Duodenal mucosa (tissue), 2 donors: ENCODE measurements at regions not wholly inside any gene's neighbourhood (a gene's known extent, or its start where the extent isn't known, plus 50 kb on each side); places are given as distances from the start of the nearest gene placed in this dataset.

Experiments used
- H3K27ac ChIP-seq: one replicate; pipeline ENCODE4 v1.7.0; 2013; ENCODE audit warnings: low read depth, low read length
- H3K27me3 ChIP-seq, 2 donors: one replicate each; pipeline ENCODE4 v1.7.0; 2013; ENCODE audit warnings: low read length in 2 of 2, control low read depth in 1 of 2; ENCODE audit not compliant: insufficient read depth in 2 of 2, control insufficient read depth in 1 of 2
- H3K36me3 ChIP-seq, 2 donors: one replicate each; pipeline ENCODE4 v1.7.0; 2013; ENCODE audit warnings: low read length in 2 of 2, control low read depth in 1 of 2; ENCODE audit not compliant: insufficient read depth in 2 of 2, control insufficient read depth in 1 of 2
- H3K4me1 ChIP-seq, 2 donors: one replicate each; pipeline ENCODE4 v1.7.0; 2013; ENCODE audit warnings: low read length in 2 of 2, control low read depth in 1 of 2; ENCODE audit not compliant: insufficient read depth in 2 of 2, control insufficient read depth in 1 of 2
- H3K4me3 ChIP-seq, 2 donors: one replicate each; pipeline ENCODE4 v1.7.0; 2013; ENCODE audit warnings: low read length in 2 of 2, low read depth in 1 of 2
- H3K9ac ChIP-seq, 2 donors: one replicate each; pipeline ENCODE4 v1.7.0; 2013; ENCODE audit warnings: low read length in 2 of 2, low read depth in 1 of 2
- H3K9me3 ChIP-seq, 2 donors: one replicate each; pipeline ENCODE4 v1.7.0; 2013; ENCODE audit warnings: low read length in 2 of 2, control low read depth in 1 of 2; ENCODE audit not compliant: control insufficient read depth in 1 of 2

DNA sequence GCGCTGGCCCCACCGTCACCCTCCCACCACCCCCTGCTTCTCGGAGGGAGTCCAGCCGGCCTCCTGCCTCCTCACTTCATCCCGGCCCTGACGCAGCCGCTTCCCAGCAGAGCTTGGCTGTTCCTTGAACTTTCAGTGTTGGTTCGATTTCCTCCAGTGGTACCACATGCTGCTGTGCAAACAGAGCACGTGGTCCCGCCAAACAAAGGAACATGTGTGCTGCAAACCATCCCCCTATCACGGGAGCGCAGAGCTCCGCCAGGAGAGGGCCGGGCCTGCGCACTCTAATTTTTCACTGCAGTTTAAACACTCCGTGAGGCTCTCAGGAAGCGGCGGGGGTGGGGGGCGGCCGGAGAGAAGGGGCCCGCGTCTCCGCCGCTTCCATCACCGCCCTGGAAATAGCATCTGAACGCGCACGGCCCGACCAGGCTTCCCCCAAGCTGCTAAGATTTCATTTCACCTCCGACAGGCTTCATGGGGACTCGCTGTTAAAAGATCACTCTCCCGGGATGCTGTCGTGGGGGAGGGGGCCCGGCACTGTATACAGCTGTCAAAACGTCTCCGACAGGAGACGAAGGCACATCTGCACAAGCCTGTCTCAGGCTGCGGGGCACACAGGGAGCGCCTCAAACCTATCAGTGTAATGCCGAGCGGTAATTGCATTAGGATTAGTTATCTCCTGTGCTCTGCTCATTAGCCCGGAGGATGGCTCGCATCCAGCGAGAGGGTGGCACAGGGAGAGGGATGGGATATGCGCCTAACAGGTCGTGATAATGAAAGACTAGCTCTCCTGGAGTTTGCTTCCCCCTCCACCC, 269.9 kb upstream of the SORL1-AS1 start:
- Histone ChIP-seq H3K4me1 (no peaks in the 10 kb centered on the region), H3K27me3 (peaks cover 4 to 9% of the 10 kb centered on the region in 2 donors), H3K36me3 (no peaks in the 10 kb centered on the region), H3K9ac (peak overlapping the region in 1 of 2 donors; percentile 38), H3K4me3 (peak overlapping the region; percentile 13 to 43), H3K27ac (peak overlapping the region; percentile 20), H3K9me3 (no peaks in the 10 kb centered on the region)

DNA sequence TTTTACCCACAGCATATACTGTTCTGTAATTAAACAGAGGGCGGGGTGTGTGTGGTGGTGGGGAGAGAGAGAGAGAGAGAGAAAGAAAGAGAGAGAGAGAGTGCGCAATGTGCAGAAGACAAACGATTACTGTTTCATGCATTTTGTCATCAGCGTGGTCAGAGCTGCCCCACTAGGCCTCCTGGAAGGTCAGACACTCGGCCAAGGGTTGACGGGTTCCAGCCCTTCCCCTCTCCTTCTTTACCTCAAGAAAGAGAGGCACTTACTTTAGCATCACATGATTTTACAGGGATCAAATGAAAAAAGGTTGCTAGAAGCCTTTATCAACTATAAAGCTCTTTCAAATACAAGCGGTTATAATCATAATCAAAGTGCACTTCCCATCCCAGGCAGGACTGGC, 269.2 kb upstream of the SORL1-AS1 start:
- peaks cover 4 to 9% of the 10 kb centered on the region in 2 donors for H3K27me3 ChIP-seq
- no peaks in the 10 kb centered on the region for H3K4me1 ChIP-seq
- H3K36me3 ChIP-seq: no peaks in the 10 kb centered on the region
- no peak overlapping the region for H3K4me3 ChIP-seq
- H3K9ac ChIP-seq: no peak overlapping the region
- H3K27ac ChIP-seq: no peak overlapping the region
- no peaks in the 10 kb centered on the region for H3K9me3 ChIP-seq

DNA sequence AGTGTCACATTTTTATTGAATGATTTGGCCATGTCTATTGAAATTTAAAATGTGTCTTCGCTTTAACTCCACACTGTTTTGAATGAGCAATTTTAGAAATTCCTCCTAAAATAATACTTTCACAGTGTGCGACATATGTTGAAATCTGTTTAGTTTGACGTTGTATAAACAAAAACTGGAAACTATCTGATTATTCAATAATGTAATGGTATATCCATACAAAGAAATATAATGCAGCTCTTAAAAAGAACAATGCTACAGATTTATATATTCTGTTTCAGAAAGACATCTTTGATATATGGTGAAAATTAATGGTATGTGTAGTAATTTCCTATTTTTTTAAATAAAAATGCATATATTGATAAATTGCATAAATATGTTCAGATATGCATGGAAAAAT, 268.7 kb upstream of the SORL1-AS1 start:
- Histone ChIP-seq H3K4me3 (no peak overlapping the region), H3K27me3 (peaks cover 4 to 9% of the 10 kb centered on the region in 2 donors), H3K27ac (no peak overlapping the region), H3K9ac (no peak overlapping the region), H3K36me3 (no peaks in the 10 kb centered on the region), H3K9me3 (no peaks in the 10 kb centered on the region), H3K4me1 (no peaks in the 10 kb centered on the region)

DNA sequence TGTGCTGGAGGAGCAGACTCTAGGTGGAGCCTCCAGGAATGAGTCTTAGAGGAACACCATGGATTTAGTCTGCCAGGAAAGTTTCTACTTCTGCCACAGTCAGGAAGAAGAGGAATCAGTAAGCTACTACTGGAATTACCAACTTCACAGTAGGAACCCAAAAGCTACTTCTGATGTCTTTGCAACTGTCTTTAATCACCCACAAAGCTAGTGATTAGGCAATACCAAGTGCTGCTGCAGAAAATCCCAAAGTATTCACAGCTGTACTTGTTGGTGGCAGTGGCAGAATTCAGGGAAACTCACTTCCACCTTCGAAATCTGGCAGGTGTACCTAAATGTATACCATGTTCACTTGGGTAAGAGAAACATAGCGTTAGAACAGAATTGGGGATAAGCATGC, 264.5 kb upstream of the SORL1-AS1 start:
- Histone ChIP-seq H3K9ac (no peak overlapping the region), H3K4me3 (no peak overlapping the region), H3K27ac (no peak overlapping the region), H3K9me3 (no peaks in the 10 kb centered on the region), H3K36me3 (no peaks in the 10 kb centered on the region), H3K27me3 (no peaks in the 10 kb centered on the region), H3K4me1 (no peaks in the 10 kb centered on the region)

DNA sequence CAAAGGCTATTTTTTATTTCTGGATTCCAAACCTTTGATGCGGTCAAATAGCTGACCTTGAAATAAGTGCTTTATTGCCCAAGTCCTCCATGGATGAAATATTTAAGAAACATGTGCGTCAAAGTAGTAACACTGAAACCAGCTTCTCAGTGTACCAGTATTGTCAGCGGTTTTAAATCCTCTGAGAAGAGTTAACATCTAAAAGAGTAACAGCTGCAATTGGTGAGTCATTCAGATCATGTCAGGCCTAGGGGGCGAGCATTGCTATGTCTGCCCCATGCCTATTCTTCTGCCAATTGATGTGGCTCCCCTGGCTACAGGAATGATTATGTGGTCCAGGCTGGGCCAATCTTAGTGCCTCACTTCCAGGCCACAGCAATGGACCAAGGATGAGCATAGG, 263.3 kb upstream of the SORL1-AS1 start:
- Histone ChIP-seq H3K36me3 (no peaks in the 10 kb centered on the region), H3K9ac (no peak overlapping the region), H3K4me1 (no peaks in the 10 kb centered on the region), H3K27ac (no peak overlapping the region), H3K27me3 (no peaks in the 10 kb centered on the region), H3K4me3 (no peak overlapping the region), H3K9me3 (no peaks in the 10 kb centered on the region)

DNA sequence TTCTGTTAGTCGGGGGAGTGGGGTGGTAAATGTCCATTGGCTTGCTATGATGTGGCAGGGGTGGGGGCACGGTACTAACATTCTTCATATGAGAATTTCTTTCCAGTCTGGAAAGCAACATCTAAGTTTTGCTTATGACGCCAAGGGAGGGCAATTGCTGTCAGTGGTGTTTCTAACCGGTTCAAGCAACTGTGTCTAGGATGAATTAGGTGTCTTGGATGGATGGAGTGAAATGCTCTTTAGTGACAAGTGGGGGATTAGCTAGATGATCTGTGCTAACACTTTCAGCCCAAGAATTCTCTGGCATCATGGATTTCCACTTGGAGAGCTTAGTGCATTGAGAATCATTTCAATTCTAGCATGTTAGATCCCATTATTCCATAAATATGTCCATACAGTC, 262.6 kb upstream of the SORL1-AS1 start:
- H3K9me3 ChIP-seq: no peaks in the 10 kb centered on the region

DNA sequence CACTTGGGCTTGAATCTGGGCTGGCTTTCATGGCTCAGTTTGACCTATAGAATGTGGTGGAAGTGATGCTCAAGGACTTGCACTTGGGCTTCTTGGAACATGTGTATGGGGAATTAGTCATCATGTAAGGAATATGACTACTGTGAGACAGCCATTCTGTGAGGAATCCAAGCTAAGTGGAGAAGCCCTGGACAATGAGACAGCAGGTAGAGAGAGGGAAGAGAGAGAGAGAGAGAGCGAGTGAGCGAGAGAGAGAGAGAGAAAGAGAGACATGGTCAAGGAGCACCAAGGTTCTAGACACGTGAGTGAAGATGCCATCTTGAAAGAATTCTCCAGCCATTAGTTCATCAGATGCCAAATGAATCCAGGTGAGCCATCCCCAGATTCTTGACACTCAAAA, 261.6 kb upstream of the SORL1-AS1 start:
- Histone ChIP-seq H3K9ac (no peak overlapping the region), H3K4me3 (no peak overlapping the region), H3K36me3 (no peaks in the 10 kb centered on the region), H3K27me3 (no peaks in the 10 kb centered on the region), H3K9me3 (no peaks in the 10 kb centered on the region), H3K4me1 (no peaks in the 10 kb centered on the region), H3K27ac (no peak overlapping the region)

More for the DNA sequence above, 262.6 kb upstream of the SORL1-AS1 start:
- H3K27ac ChIP-seq: no peak overlapping the region
- no peaks in the 10 kb centered on the region for H3K4me1 ChIP-seq
- H3K36me3 ChIP-seq: no peaks in the 10 kb centered on the region
- no peak overlapping the region for H3K9ac ChIP-seq
- H3K4me3 ChIP-seq: no peak overlapping the region
- H3K27me3 ChIP-seq: no peaks in the 10 kb centered on the region

DNA sequence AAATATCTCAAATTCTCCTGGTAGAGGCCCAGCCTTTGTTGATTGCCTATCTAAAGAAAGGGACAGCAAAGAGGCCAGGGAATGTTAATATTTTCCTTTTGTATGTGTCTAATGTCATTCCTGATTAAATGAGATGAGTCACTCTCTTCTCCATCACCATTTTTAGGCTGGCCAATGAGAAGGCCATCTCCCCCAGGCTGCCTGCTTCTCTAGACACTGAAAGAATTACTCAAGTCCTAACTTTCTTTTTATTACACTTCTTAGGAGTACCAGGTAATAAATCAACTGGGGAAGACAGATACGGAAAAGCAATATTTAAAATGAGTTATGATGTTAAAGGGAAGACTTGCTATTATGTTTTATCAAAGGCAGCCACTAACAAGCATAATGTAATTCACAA, 259.2 kb upstream of the SORL1-AS1 start:
- no peaks in the 10 kb centered on the region for H3K4me1 ChIP-seq
- H3K27ac ChIP-seq: no peak overlapping the region
- H3K27me3 ChIP-seq: no peaks in the 10 kb centered on the region
- H3K9ac ChIP-seq: no peak overlapping the region
- no peaks in the 10 kb centered on the region for H3K9me3 ChIP-seq
- no peaks in the 10 kb centered on the region for H3K36me3 ChIP-seq
- no peak overlapping the region for H3K4me3 ChIP-seq

DNA sequence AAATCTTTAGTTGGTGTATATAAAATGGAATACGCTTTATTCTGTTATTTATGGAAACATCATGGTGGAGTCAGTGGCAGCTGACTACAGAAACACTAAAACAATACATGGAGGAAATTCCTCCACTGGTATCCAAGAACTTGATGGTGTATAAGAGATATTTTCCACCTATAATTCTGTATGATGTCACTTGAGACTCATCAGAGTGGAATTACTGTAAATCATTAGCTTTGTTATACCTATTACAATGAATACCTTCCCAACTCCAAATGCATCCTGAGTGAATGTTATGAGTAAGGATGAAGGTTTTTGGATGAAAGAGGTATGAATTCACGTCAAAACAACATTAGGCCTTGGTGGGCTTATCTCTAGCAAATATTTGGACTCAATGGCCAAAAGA, 258.5 kb upstream of the SORL1-AS1 start:
- no peak overlapping the region for H3K27ac ChIP-seq
- H3K36me3 ChIP-seq: no peaks in the 10 kb centered on the region
- no peak overlapping the region for H3K9ac ChIP-seq
- no peaks in the 10 kb centered on the region for H3K9me3 ChIP-seq
- H3K4me3 ChIP-seq: no peak overlapping the region
- no peaks in the 10 kb centered on the region for H3K4me1 ChIP-seq
- no peaks in the 10 kb centered on the region for H3K27me3 ChIP-seq

DNA sequence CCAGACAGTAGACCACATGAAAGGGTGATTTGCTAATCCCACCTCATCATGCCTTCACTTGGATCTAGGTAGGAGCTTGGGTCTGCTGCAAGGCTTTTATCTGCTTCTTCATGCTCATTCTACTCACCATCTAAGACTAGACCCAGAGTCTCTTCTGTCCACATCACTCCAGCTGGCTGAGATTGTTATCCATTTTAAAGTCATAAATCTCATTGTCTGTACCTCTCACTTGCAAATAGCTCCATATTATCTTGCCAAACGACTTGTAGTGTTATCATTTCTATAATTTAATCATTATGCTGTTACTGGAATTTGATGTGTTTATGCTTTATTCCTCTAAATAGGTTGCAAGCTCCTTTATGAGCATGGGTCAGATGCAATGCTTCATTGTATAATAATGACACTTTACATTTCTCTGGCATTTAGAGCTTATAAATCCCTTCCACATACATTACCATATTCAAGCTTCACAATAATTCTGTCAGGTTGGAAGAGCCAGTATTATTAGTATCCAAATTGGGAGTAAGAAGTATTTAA, 254.2 kb upstream of the SORL1-AS1 start:
- no peak overlapping the region for H3K27ac ChIP-seq
- H3K4me1 ChIP-seq: no peaks in the 10 kb centered on the region
- no peaks in the 10 kb centered on the region for H3K36me3 ChIP-seq
- H3K9me3 ChIP-seq: no peaks in the 10 kb centered on the region
- H3K9ac ChIP-seq: no peak overlapping the region
- no peaks in the 10 kb centered on the region for H3K27me3 ChIP-seq
- no peak overlapping the region for H3K4me3 ChIP-seq
